Right cardiac atrium (tissue), 5 donors: ENCODE measurements at regions not wholly inside any gene's neighbourhood (a gene's known extent, or its start where the extent isn't known, plus 50 kb on each side); places are given as distances from the start of the nearest gene placed in this dataset.
"Not testable (repeated sequence)": the region's sequence is repeated elsewhere in the genome, so short reads cannot be mapped to it uniquely, and the experiment has no call there.

Experiments
- ATAC-seq, 2 donors: fragments of 200-7000 bp; cut with Tn5 transposase; one replicate each; pipeline versions ENCODE4 v1.8.0 to v1.9.1; 2020; ENCODE audit warnings: moderate library complexity in 2 of 2, mild to moderate bottlenecking in 1 of 2
- DNase-seq, 3 donors: peaks; one replicate each; pipeline ENCODE4 v3.0.0-alpha.2; 2020
- H3K27ac ChIP-seq: one replicate; pipeline ENCODE4 v1.5.1; 2013; ENCODE audit warnings: mild to moderate bottlenecking, low read length, control low read depth, moderate library complexity
- H3K27me3 ChIP-seq: one replicate; pipeline ENCODE4 v1.6.1; 2013; ENCODE audit not compliant: control insufficient read depth, insufficient read depth
- H3K4me1 ChIP-seq: one replicate; pipeline ENCODE4 v1.6.1; 2013; ENCODE audit warnings: low read length; ENCODE audit not compliant: control insufficient read depth, insufficient read depth
- H3K4me3 ChIP-seq: one replicate; pipeline ENCODE4 v1.5.1; 2013; ENCODE audit warnings: low read length, control low read depth
- H3K9me3 ChIP-seq: one replicate; pipeline ENCODE4 v1.6.1; 2013; ENCODE audit warnings: low read length; ENCODE audit not compliant: control insufficient read depth
- WGBS: extraction: QIAGEN DNeasy Blood & Tissue Kit; methylation state at CpG from one replicate; pipeline ENCODE4 v1.1.7; 2013; 5-methylcytosine and 5-hydroxymethylcytosine counted together
- intact Hi-C, 4 donors: fragments of 100-400 bp; cut with DNase I; formaldehyde crosslinking; loops; one replicate each; pipeline versions ENCODE4 v1.11.0 to v1.14.0; 2022 to 2023
- donor health status: healthy with polysubstance abuse.
- donor health status: DM: no; HTN: yes; CAD: no.
- donor health status: DM: no; HTN: no; CAD: no.
- donor health status: DM: no; HTN: yes; CAD: no; lungs with severe emphysema.
- donor health status: DM: yes; HTN: yes; CAD: no.

DNA sequence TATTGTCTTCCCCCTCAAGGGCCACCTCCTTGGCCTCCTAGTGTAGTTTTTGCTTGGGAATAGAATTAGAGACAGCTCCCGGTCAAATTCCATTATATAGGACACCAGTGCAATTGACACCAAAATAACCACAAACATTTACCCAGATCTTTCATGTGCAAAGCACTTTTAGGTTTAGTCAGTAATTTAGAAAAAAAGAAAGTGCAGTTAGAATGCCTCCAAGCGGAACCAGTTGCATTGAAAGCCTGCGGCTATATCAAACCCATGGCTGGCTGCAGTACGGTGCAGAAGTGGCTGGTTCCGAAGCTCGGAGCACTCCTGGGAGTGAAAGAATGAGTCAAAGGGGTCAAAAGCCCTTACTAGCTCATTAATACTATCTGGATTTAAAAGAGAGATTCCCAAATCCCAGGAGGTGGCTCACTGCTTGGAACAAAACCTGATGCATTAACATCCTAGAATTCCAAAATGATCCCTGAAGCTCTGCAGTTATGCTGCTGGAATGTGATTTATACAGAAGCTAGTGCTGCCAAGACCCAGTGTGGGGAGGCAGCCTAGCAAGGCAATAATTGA lies 432.2 kb upstream of the KLHL29 start:
- WGBS, result 59% methylated on average over 6 of the region's 6 CpGs
- Histone ChIP-seq H3K27me3 (no peaks in the 10 kb centered on the region), H3K4me1 (no peaks in the 10 kb centered on the region), H3K9me3 (no peaks in the 10 kb centered on the region), H3K27ac (no peak overlapping the region), H3K4me3 (no peak overlapping the region)
- ATAC-seq (no peak), DNase-seq (no peak)
- intact Hi-C loops, result no loop called here

DNA sequence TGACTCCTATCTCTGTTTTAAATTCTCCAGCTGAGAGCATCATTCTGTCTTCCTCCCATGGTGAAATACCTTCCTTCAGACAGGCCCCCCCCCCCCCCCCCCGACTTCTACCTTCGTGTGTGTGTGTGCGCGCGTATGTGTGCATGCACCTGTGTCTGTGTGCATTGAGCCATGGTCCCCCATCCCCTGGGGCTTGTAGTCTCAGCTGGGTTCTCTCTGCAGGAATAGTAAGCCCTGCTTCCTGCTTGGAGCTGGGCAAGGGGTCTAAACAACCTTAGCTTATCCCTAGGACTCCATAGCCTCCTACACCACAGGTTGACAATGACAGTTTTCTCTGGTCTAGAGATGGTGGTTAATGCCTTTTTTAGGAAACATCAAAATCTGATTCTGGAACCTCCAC lies 427.5 kb upstream of the KLHL29 start:
- Histone ChIP-seq H3K4me3 (no peak overlapping the region), H3K9me3 (no peaks in the 10 kb centered on the region), H3K27me3 (no peaks in the 10 kb centered on the region), H3K4me1 (no peaks in the 10 kb centered on the region), H3K27ac (no peak overlapping the region)
- 91% methylated on average over 5 of the region's 5 CpGs for WGBS
- ATAC-seq, result no peak
- intact Hi-C loops, result no loop called here
- no peak for DNase-seq

GRCh38 chr2:22958308-22958707 lies 426.7 kb upstream of the KLHL29 start:
- intact Hi-C loops, result no loop called here
- DNase-seq, result no peak
- H3K9me3 ChIP-seq, result no peaks in the 10 kb centered on the region
- WGBS, result 63% methylated on average over 4 of the region's 4 CpGs
- H3K4me1 ChIP-seq, result no peaks in the 10 kb centered on the region
- no peaks in the 10 kb centered on the region for H3K27me3 ChIP-seq
- ATAC-seq, result no peak
- no peak overlapping the region for H3K27ac ChIP-seq
- H3K4me3 ChIP-seq, result no peak overlapping the region

- Histone ChIP-seq H3K9me3 (no peaks in the 10 kb centered on the region), H3K27me3 (no peaks in the 10 kb centered on the region), H3K27ac (no peak overlapping the region), H3K4me3 (no peak overlapping the region), H3K4me1 (no peaks in the 10 kb centered on the region)
- no peak for DNase-seq
- intact Hi-C loops, result no loop called here
- no peak for ATAC-seq
- WGBS, result 74% methylated on average over 5 of the region's 5 CpGs
Measured at GRCh38 chr2:22967756-22968155, 417.2 kb upstream of the KLHL29 start.

DNA sequence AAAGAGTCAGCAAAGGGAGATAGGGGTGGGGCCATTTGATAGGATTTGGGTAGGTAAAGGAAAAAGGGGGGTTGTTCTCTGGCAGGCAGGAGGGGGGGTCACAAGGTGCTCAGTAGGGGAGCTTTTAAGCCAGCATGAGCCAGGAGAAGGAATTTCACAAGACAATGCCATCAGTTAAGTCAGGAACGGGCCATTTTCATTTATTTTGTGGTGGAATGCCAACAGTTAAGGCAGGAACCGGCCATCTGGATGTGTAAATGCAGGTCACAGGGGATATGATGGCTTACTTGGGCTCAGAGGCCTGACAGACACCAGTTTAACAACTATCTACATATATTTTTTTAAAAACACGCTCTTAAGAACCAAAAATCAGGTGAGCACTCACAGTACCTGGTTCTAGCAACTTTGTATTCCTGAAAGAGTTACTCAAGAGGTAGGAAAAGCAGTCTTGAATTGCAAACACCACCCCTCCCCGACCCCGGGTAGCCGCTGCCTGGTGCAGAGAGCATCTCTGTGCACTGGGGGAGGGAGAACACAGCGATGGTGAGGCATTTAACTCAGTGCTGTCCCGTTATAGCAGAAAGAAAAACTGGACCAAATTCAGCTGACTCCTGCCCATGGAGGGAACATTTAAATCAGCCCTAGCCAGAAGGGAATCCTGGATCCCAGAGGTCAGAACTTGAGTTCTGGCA lies 414.5 kb upstream of the KLHL29 start:
- DNase-seq (no peak), ATAC-seq (no peak)
- 44% methylated on average over 8 of the region's 8 CpGs for WGBS
- Histone ChIP-seq H3K4me1 (no peaks in the 10 kb centered on the region), H3K4me3 (no peak overlapping the region), H3K27me3 (no peaks in the 10 kb centered on the region), H3K9me3 (no peaks in the 10 kb centered on the region), H3K27ac (no peak overlapping the region)
- intact Hi-C loops, result no loop called here

DNA sequence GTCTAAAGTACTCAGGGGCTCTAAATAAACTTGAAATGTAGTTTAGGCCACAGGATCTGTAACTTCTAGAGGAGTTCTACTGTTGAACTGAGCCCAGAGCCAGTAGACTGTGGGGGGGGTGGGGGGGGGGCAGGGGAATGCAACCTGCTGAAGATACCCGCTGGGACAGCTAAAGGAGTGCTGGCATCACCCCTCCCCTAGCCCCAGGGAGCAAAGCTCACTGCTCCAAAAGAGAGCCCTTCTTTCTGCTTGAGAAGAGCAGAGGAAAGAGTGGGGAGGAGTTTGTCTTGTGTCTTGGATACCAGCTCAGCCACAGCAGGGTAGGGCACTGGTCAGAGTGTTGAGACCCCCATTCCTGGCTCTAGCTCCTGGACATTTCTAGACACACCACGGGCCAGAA lies 414.0 kb upstream of the KLHL29 start:
- Histone ChIP-seq H3K4me1 (no peaks in the 10 kb centered on the region), H3K27me3 (no peaks in the 10 kb centered on the region), H3K9me3 (no peaks in the 10 kb centered on the region), H3K27ac (no peak overlapping the region), H3K4me3 (no peak overlapping the region)
- no peak for ATAC-seq
- WGBS, result 76% methylated on average over 2 of the region's 2 CpGs
- no peak for DNase-seq
- intact Hi-C loops, result no loop called here

GRCh38 chr2:22981785-22982184 lies 403.2 kb upstream of the KLHL29 start:
- WGBS, result 17% methylated on average over 1 of the region's 1 CpG
- intact Hi-C loops, result no loop called here
- Histone ChIP-seq H3K4me1 (no peaks in the 10 kb centered on the region), H3K27ac (no peak overlapping the region), H3K27me3 (no peaks in the 10 kb centered on the region), H3K9me3 (no peaks in the 10 kb centered on the region), H3K4me3 (no peak overlapping the region)
- ATAC-seq (no peak), DNase-seq (no peak)

- WGBS, result 95% methylated on average over 21 of the region's 25 CpGs
- ATAC-seq, intact Hi-C loops: not testable (repeated sequence)
Measured at GRCh38 chr2:22984152-22984551, 400.8 kb upstream of the KLHL29 start.

DNA sequence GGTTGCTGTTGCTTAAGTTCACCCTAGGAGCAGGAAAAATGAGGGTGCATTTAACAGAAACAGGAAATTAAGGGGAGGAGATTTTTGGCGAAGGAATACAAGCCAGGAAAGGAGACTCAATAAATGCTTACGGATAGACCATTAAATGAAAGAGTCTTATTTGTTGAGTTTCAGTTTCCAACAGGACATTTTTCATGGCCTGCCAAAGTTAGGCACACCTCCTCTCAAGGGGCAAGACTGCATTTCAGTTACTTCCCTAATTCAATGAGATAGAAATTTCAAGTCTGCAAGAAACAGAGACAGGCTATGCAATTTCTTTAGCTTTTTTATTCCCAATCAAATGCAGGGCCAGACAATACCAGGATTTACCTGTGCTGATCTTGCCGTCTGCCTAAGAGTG lies 394.7 kb upstream of the KLHL29 start:
- intact Hi-C loops, result no loop called here
- Histone ChIP-seq H3K9me3 (no peaks in the 10 kb centered on the region), H3K27me3 (no peaks in the 10 kb centered on the region), H3K27ac (no peak overlapping the region), H3K4me3 (no peak overlapping the region), H3K4me1 (no peaks in the 10 kb centered on the region)
- ATAC-seq (no peak), DNase-seq (no peak)
- WGBS, result 62% methylated on average over 3 of the region's 3 CpGs

More at GRCh38 chr2:22984152-22984551, 400.8 kb upstream of the KLHL29 start:
- H3K27ac ChIP-seq, DNase-seq, H3K4me1 ChIP-seq, H3K27me3 ChIP-seq, H3K9me3 ChIP-seq, H3K4me3 ChIP-seq: not testable (repeated sequence)

- no peaks in the 10 kb centered on the region for H3K27me3 ChIP-seq
- DNase-seq, result no peak
- H3K27ac ChIP-seq, result no peak overlapping the region
- 79% methylated on average over 3 of the region's 3 CpGs for WGBS
- H3K4me3 ChIP-seq, result no peak overlapping the region
- no peaks in the 10 kb centered on the region for H3K4me1 ChIP-seq
- ATAC-seq, result no peak
- no peaks in the 10 kb centered on the region for H3K9me3 ChIP-seq
- intact Hi-C loops, result no loop called here
Measured at GRCh38 chr2:22991844-22992243, 393.1 kb upstream of the KLHL29 start.

- no peaks in the 10 kb centered on the region for H3K4me1 ChIP-seq
- no peak overlapping the region for H3K27ac ChIP-seq
- no peaks in the 10 kb centered on the region for H3K27me3 ChIP-seq
- intact Hi-C loops, result no loop called here
- ATAC-seq, result no peak
- no peaks in the 10 kb centered on the region for H3K9me3 ChIP-seq
- H3K4me3 ChIP-seq, result no peak overlapping the region
- WGBS, result 86% methylated on average over 2 of the region's 2 CpGs
- no peak for DNase-seq
Measured at GRCh38 chr2:22992441-22992840, 392.5 kb upstream of the KLHL29 start.

DNA sequence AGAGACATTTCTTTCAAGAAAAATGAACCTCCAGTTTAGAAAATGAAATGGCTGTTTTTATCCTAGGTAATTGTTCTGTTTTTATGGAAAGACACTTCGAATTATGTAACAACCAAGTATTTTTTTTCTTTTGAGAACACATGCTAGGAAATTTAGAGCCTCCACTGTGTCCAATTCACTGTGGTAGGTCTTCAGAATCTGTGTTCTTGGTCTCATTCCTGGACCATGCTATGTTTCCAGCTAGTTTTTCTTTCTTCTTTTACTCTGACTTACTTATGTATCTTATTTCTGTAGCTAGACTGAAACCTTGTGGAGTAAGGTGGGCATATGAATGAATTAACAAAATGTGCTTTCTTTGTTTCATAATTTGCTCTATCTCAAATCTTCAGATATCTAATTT lies 391.7 kb upstream of the KLHL29 start:
- Histone ChIP-seq H3K4me1 (no peaks in the 10 kb centered on the region), H3K9me3 (no peaks in the 10 kb centered on the region), H3K27ac (no peak overlapping the region), H3K27me3 (no peaks in the 10 kb centered on the region), H3K4me3 (no peak overlapping the region)
- DNase-seq, result no peak
- intact Hi-C loops, result no loop called here
- WGBS, result 68% methylated on average over 1 of the region's 1 CpG
- no peak for ATAC-seq
